OCI-LY1 (cell line): ENCODE measurements at regions not wholly inside any gene's neighbourhood (a gene's known extent, or its start where the extent isn't known, plus 50 kb on each side); places are given as distances from the start of the nearest gene placed in this dataset.

Experiments used
- H2AFZ ChIP-seq: fragments of 200-600 bp; sonication (generic), shearing (Covaris generic); 2 replicates; pipeline ENCODE4 v1.6.0; 2014; ENCODE audit warnings: antibody characterized with exemption, mild to moderate bottlenecking, low read length
- H3F3A ChIP-seq: fragments of 200-600 bp; sonication (generic), shearing (Covaris generic); 2 replicates; pipeline ENCODE4 v1.6.0; 2014; ENCODE audit warnings: mild to moderate bottlenecking, antibody characterized with exemption, low read length, moderate library complexity; ENCODE audit not compliant: insufficient read depth
- H3K27ac ChIP-seq: fragments of 200-600 bp; sonication (generic); 2 replicates; pipeline ENCODE4 v1.5.1; 2014; ENCODE audit warnings: low read length, mixed run types, mild to moderate bottlenecking, low read depth; ENCODE audit not compliant: poor library complexity, severe bottlenecking
- H3K27me3 ChIP-seq: fragments of 200-600 bp; sonication (generic); 2 replicates; pipeline ENCODE4 v1.6.0; 2014; ENCODE audit warnings: antibody characterized with exemption, mild to moderate bottlenecking, low read length, moderate library complexity; ENCODE audit not compliant: insufficient read depth
- H3K36me3 ChIP-seq: fragments of 200-600 bp; sonication (generic); 2 replicates; pipeline ENCODE4 v1.6.1; 2014; ENCODE audit warnings: mild to moderate bottlenecking, antibody characterized with exemption, low read length, moderate library complexity, mixed read lengths; ENCODE audit not compliant: insufficient read depth
- H3K4me1 ChIP-seq: fragments of 200-600 bp; sonication (generic); 2 replicates; pipeline ENCODE4 v1.5.1; 2014; ENCODE audit warnings: mild to moderate bottlenecking, low read length, moderate library complexity; ENCODE audit not compliant: insufficient read depth, severe bottlenecking
- H3K4me2 ChIP-seq: fragments of 200-600 bp; sonication (generic), shearing (Covaris generic); 2 replicates; pipeline ENCODE4 v1.6.1; 2014; ENCODE audit warnings: low read length
- H3K4me3 ChIP-seq: fragments of 200-600 bp; sonication (generic); 2 replicates; pipeline ENCODE4 v1.5.1; 2014; ENCODE audit warnings: low read length, low read depth, mild to moderate bottlenecking, mixed read lengths; ENCODE audit not compliant: poor library complexity, severe bottlenecking
- H3K79me2 ChIP-seq: fragments of 200-600 bp; shearing (Covaris generic); 2 replicates; pipeline ENCODE4 v1.6.1; 2016; ENCODE audit warnings: mixed run types, low read length, mixed read lengths; ENCODE audit not compliant: insufficient read depth
- H3K9ac ChIP-seq: fragments of 200-600 bp; sonication (generic), shearing (Covaris generic); 2 replicates; pipeline ENCODE4 v1.6.1; 2014; ENCODE audit warnings: mild to moderate bottlenecking, low read length, mixed read lengths
- H3K9me2 ChIP-seq: fragments of 200-600 bp; sonication (generic), shearing (Covaris generic); 2 replicates; pipeline ENCODE4 v1.6.1; 2014; ENCODE audit warnings: low read depth, mild to moderate bottlenecking, low read length, mixed read lengths
- H3K9me3 ChIP-seq: fragments of 200-600 bp; shearing (Covaris generic); 2 replicates; pipeline ENCODE4 v1.6.1; 2014; ENCODE audit warnings: low read length, mixed read lengths
- H4K20me1 ChIP-seq: fragments of 200-600 bp; sonication (generic), shearing (Covaris generic); 2 replicates; pipeline ENCODE4 v1.6.0; 2016; ENCODE audit warnings: mild to moderate bottlenecking, low read length; ENCODE audit not compliant: insufficient read depth
- EZH2 ChIP-seq: fragments of 200-600 bp; sonication (generic), shearing (Covaris generic); IDR thresholded peaks from 2 replicates; pipeline ENCODE4 v1.8.0; 2017; ENCODE audit warnings: borderline replicate concordance, mixed run types, mild to moderate bottlenecking, antibody characterized with exemption, low read length, moderate library complexity, mixed read lengths
- TF ChIP-seq, protein P1 (sequence below): fragments of 200-600 bp; sonication (generic), shearing (Covaris generic); IDR thresholded peaks from 2 replicates; pipeline ENCODE4 v1.5.1; 2017; ENCODE audit warnings: mild to moderate bottlenecking, antibody characterized with exemption, low read length, moderate library complexity, mixed read lengths

DNA sequence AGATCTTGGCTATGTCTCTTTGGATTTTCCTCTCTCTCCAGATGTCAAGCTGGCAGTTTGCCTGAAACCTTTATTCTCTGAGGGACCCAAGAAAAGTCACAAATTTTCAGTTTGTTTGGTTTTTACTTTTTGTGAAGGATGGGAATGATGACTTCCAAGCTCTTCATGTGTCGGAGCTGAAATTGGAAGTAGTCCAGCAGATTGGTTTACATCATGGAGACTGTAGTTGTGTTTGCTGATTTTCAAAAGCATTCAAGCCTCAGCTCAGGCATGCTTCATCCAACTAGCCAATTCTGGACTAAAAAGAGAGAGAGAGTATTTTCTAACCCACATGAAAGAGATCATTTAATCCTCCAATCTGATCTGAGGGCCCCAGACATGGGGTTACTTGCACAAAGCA, 326.2 kb upstream of the AUTS2 start:
- Histone ChIP-seq H3K27ac (no peak overlapping the region), H3K79me2 (no peaks in the 10 kb centered on the region), H4K20me1 (no peaks in the 10 kb centered on the region), H3K9me2 (no peaks in the 10 kb centered on the region), H3K9me3 (no peaks in the 10 kb centered on the region), H2AFZ (no peak overlapping the region), H3K4me3 (no peak overlapping the region), H3K4me1 (no peaks in the 10 kb centered on the region), H3K36me3 (no peaks in the 10 kb centered on the region), H3K27me3 (0 out of 2 replicates have a peak, but pooled peaks cover 3% of the 10 kb centered on the region), H3K9ac (no peak overlapping the region), H3K4me2 (no peak overlapping the region), H3F3A (no peaks in the 10 kb centered on the region)
- TF ChIP-seq, protein P1, sequence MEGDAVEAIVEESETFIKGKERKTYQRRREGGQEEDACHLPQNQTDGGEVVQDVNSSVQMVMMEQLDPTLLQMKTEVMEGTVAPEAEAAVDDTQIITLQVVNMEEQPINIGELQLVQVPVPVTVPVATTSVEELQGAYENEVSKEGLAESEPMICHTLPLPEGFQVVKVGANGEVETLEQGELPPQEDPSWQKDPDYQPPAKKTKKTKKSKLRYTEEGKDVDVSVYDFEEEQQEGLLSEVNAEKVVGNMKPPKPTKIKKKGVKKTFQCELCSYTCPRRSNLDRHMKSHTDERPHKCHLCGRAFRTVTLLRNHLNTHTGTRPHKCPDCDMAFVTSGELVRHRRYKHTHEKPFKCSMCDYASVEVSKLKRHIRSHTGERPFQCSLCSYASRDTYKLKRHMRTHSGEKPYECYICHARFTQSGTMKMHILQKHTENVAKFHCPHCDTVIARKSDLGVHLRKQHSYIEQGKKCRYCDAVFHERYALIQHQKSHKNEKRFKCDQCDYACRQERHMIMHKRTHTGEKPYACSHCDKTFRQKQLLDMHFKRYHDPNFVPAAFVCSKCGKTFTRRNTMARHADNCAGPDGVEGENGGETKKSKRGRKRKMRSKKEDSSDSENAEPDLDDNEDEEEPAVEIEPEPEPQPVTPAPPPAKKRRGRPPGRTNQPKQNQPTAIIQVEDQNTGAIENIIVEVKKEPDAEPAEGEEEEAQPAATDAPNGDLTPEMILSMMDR: no peak
- TF ChIP-seq EZH2: no peak

DNA sequence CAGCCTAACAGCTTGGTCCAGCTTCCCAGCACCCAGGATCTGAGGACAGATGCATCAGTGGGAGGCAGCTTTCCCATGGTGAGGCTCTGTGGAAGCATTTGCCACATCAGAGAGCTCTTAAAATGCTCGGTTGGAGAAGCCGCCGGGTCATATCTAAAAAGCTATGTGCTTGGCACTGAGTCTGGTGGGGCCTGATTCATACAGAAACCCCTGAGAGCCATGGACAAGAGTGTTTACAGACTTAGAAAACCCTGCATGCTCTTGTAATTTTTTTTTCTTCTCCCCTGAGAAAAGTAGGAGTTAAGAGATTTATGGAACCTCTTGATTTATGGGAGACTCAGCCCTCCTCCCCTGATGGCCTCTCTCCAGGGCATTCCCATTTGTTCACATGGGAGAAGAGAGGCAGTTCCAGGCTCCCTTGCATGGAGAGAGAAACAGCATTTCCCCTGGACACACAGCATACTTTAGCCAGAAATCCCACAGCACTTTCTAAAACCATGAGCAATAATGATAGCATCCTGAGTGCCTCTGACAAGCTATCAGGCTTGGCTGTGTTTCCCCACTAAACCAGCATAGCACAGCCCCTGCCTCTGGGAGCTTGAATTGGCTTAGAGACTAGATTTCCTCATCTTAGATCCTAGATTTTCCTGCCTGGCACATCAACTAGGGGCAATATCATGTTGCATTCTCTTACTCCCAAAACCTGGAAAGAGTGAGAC, 322.1 kb upstream of the AUTS2 start:
- no peaks in the 10 kb centered on the region for H4K20me1 ChIP-seq
- H3F3A ChIP-seq: no peaks in the 10 kb centered on the region
- no peak overlapping the region for H3K9ac ChIP-seq
- H3K4me3 ChIP-seq: no peak overlapping the region
- no peaks in the 10 kb centered on the region for H3K79me2 ChIP-seq
- H3K4me1 ChIP-seq: no peaks in the 10 kb centered on the region
- H2AFZ ChIP-seq: no peak overlapping the region
- H3K4me2 ChIP-seq: no peak overlapping the region
- no peaks in the 10 kb centered on the region for H3K36me3 ChIP-seq
- no peak overlapping the region for H3K27ac ChIP-seq
- no peaks in the 10 kb centered on the region for H3K9me2 ChIP-seq
- TF ChIP-seq, protein P1: no peak
- TF ChIP-seq EZH2: no peak
- no peaks in the 10 kb centered on the region; the same call in 1 of the 2 replicates for H3K9me3 ChIP-seq
- H3K27me3 ChIP-seq: peaks cover 4% of the 10 kb centered on the region; the same call in 1 of the 2 replicates

DNA sequence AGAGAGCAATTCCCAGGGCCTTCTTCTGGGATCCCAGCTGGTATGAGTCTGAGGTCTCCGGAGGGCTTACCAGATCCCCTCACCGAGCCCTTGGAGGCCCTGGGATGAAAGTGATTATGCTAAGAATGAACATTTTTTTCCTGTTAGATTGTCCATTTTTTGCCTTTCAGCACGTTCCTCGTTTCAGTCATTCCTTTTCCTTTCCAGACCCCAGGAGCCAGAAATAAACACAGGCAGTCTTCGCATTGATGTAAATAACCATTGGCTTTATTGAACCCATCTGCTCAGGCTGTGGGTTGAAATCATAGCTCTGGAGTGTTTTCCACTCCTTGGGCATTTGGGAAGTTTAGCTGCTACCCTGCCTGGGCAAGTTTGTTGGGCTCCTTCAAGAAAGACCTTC, 320.9 kb upstream of the AUTS2 start:
- Histone ChIP-seq H3K27ac (no peak overlapping the region), H3K27me3 (peaks cover 4% of the 10 kb centered on the region; the same call in 1 of the 2 replicates), H3K9me2 (no peaks in the 10 kb centered on the region), H3F3A (no peaks in the 10 kb centered on the region), H3K79me2 (no peaks in the 10 kb centered on the region), H2AFZ (no peak overlapping the region), H3K9ac (no peak overlapping the region), H3K4me1 (no peaks in the 10 kb centered on the region), H3K36me3 (no peaks in the 10 kb centered on the region), H3K4me3 (no peak overlapping the region), H4K20me1 (no peaks in the 10 kb centered on the region), H3K9me3 (peaks cover 3% of the 10 kb centered on the region; the same call in 1 of the 2 replicates), H3K4me2 (no peak overlapping the region)
- no peak for TF ChIP-seq EZH2
- TF ChIP-seq, protein P1: no peak
